ENCODE measurements at regions not wholly inside any gene's neighbourhood (a gene's known extent, or its start where the extent isn't known, plus 50 kb on each side); places are given as distances from the start of the nearest gene placed in this dataset.

DNA sequence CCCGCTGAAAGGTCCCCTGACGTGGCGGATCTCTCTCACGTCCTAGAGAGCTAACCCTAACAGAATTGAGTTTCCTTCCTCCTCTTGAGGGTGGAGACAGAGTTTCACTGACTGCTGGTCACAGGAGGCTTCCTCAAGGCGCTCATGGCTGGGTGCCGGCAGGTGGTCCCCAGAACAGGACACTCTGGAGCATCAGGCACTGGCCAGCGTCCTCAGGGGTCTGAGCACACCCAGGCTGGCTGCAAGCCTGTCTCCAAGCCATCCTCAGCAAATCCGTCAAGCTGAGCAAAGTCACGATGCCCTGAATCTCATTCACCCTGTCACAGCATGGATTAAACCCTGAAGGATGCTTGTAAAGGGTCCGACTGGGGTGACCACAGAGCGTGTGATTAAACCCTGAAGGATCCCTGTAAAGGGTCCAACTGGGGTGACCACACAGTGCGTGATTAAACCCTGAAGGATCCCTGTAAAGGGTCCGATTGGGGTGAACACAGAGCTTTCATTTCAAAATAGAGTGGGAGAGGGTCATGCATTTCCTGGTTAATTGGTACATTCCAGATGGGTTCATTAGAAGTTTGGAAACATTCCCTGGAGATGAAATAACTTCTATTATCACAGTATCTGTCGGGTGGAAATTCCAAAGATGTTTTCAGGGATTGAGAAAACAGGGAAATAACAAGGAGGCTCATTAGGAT lies 473.0 kb downstream of the BRD1 start:
- Histone ChIP-seq H3K4me3 (no peak overlapping the region), H3K36me3 (no peaks in the 10 kb centered on the region), H3K9me3 (no peaks in the 10 kb centered on the region), H3K27ac (no peak overlapping the region), H3K27me3 (peaks cover 0 to 4% of the 10 kb centered on the region in 2 donors), H3K4me1 (no peaks in the 10 kb centered on the region)
- WGBS, 2 donors = 53 to 55% methylated on average over 14 of the region's 14 CpGs
- TF ChIP-seq, protein P1, sequence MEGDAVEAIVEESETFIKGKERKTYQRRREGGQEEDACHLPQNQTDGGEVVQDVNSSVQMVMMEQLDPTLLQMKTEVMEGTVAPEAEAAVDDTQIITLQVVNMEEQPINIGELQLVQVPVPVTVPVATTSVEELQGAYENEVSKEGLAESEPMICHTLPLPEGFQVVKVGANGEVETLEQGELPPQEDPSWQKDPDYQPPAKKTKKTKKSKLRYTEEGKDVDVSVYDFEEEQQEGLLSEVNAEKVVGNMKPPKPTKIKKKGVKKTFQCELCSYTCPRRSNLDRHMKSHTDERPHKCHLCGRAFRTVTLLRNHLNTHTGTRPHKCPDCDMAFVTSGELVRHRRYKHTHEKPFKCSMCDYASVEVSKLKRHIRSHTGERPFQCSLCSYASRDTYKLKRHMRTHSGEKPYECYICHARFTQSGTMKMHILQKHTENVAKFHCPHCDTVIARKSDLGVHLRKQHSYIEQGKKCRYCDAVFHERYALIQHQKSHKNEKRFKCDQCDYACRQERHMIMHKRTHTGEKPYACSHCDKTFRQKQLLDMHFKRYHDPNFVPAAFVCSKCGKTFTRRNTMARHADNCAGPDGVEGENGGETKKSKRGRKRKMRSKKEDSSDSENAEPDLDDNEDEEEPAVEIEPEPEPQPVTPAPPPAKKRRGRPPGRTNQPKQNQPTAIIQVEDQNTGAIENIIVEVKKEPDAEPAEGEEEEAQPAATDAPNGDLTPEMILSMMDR (IDR thresholded peaks at IDR 0.05) = no peak
- TF ChIP-seq POLR2A (IDR thresholded peaks at IDR 0.05) (no peak), EP300 (IDR thresholded peaks at IDR 0.05) (no peak)
- no peak for DNase-seq (ENCODE audit: low spot score in 2 of 2)

DNA sequence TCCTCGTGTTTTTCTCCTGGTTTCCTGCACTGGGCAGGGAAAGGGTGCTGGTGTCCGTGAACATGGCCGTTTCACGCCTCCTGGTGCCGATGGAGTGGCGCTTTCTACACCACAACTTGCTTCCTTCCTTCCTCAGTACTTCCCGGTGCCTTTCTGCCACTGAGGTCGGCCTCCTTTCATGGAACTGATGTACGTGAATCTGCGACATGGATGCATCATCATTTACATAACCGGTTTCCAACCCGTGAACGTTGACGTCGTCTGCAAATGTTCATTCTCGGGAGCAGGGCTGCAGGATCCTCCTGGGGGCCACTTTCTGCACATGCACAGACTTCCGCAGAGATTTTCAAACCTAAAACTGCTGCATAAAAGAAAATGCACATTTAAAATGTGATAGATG lies 474.4 kb downstream of the BRD1 start:
- no peak for DNase-seq (ENCODE audit: low spot score in 2 of 2)
- WGBS, 2 donors = 86 to 91% methylated on average over 17 of the region's 17 CpGs
- peaks cover 0 to 4% of the 10 kb centered on the region in 2 donors for H3K27me3 ChIP-seq

DNA sequence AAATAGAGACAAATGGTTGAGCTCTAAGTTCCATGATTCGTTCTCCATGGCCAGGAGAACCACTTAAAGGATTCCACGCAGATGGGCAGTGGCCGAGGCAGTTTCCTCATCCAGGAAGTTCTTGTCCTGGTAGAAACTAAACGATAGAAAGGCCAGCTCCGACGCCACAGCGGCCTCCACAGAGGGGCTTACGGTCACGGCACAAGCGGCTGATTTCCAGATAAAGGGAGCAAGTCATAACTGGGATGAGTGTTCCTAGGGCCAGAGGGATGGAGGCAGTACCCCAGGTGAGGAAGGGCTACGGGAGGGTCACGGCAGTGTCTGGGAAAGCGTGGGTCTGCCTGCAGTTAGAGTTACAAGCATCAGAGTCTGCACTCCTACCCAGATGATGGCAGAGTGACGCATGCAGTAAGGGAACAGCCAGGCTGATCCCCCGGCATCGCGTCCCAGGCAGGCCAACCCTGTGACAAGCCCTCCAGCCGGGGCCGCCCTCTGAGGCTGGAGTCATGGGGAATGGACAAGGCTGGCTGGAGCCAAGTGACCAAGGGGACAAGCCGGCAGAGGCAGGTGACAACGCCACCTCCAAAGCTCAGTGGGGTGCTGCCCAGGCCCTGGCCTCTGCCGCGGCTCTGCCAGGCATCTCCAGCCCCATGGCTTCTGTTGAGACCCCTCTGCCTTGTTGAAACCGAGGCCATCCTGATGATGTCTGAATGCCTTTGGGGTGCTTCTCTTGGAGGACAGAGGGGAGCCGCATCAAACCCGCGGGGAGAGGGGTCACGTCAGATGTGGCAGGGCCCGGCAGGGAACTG lies 475.1 kb downstream of the BRD1 start:
- Histone ChIP-seq H3K27me3 (peaks cover 0 to 4% of the 10 kb centered on the region in 2 donors), H3K4me1 (no peaks in the 10 kb centered on the region), H3K4me3 (no peak overlapping the region), H3K9me3 (no peaks in the 10 kb centered on the region), H3K27ac (no peak overlapping the region), H3K36me3 (no peaks in the 10 kb centered on the region)
- no peak for DNase-seq (ENCODE audit: low spot score in 2 of 2)
- TF ChIP-seq POLR2A (IDR thresholded peaks at IDR 0.05) = no peak
- TF ChIP-seq EP300 (IDR thresholded peaks at IDR 0.05) = no peak
- TF ChIP-seq, protein P1 (IDR thresholded peaks at IDR 0.05) = no peak
- 88 to 91% methylated on average over 26 of the region's 29 CpGs for WGBS, 2 donors

More for the DNA sequence above, 474.4 kb downstream of the BRD1 start:
- no peak overlapping the region for H3K27ac ChIP-seq
- H3K4me1 ChIP-seq = no peaks in the 10 kb centered on the region
- no peaks in the 10 kb centered on the region for H3K36me3 ChIP-seq
- TF ChIP-seq POLR2A (IDR thresholded peaks at IDR 0.05) = no peak
- TF ChIP-seq EP300 (IDR thresholded peaks at IDR 0.05) = no peak
- TF ChIP-seq, protein P1 (IDR thresholded peaks at IDR 0.05) = no peak
- H3K4me3 ChIP-seq = no peak overlapping the region
- H3K9me3 ChIP-seq = no peaks in the 10 kb centered on the region

DNA sequence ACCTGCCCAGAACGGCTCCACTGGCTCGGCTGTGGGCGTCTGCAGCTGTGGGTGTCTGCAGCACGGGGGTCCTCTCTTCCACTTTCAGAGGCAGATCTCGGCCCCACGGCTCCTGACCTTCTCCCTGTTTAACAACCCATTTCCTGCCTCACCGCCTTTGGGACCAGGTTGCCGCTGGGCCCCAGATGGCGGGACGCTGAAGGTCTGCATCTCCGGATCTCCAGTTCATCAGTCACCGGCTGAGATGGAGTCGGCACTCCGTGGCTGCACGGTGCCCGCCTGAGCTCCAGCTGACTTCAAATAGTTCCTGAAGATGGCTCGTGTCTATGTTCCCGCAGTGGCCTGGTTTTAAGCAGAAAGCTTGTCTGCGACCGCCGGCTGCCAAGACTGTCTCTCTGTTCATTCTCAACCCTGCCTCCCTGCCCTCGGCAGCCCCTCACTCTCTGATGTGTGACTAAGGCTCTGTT lies 475.9 kb downstream of the BRD1 start:
- Histone ChIP-seq H3K27ac (no peak overlapping the region), H3K4me3 (no peak overlapping the region), H3K9me3 (no peaks in the 10 kb centered on the region), H3K36me3 (no peaks in the 10 kb centered on the region), H3K4me1 (no peaks in the 10 kb centered on the region), H3K27me3 (peaks cover 0 to 4% of the 10 kb centered on the region in 2 donors)
- no peak for DNase-seq (ENCODE audit: low spot score in 2 of 2)
- TF ChIP-seq EP300 (IDR thresholded peaks at IDR 0.05) (no peak), POLR2A (IDR thresholded peaks at IDR 0.05) (no peak)
- TF ChIP-seq, protein P1 (IDR thresholded peaks at IDR 0.05) = no peak
- WGBS, 2 donors = 37 to 47% methylated on average over 22 of the region's 22 CpGs

All from tibial nerve (tissue), 4 donors.